HL-60/S4 treated with phorbol 12-myristate 13-acetate at 8.2 ng/mL for 4 days and 3 days (cell line): ENCODE measurements at regions not wholly inside any gene's neighbourhood (a gene's known extent, or its start where the extent isn't known, plus 50 kb on each side); places are given as distances from the start of the nearest gene placed in this dataset.

ENCODE experiments used
- in situ Hi-C: fragments of 300-500 bp; cut with MboI; formaldehyde crosslinking; loops from 2 replicates; pipeline ENCODE4 v1.15.0; 2022; ENCODE audit warnings: low sequenced_read_pairs

DNA sequence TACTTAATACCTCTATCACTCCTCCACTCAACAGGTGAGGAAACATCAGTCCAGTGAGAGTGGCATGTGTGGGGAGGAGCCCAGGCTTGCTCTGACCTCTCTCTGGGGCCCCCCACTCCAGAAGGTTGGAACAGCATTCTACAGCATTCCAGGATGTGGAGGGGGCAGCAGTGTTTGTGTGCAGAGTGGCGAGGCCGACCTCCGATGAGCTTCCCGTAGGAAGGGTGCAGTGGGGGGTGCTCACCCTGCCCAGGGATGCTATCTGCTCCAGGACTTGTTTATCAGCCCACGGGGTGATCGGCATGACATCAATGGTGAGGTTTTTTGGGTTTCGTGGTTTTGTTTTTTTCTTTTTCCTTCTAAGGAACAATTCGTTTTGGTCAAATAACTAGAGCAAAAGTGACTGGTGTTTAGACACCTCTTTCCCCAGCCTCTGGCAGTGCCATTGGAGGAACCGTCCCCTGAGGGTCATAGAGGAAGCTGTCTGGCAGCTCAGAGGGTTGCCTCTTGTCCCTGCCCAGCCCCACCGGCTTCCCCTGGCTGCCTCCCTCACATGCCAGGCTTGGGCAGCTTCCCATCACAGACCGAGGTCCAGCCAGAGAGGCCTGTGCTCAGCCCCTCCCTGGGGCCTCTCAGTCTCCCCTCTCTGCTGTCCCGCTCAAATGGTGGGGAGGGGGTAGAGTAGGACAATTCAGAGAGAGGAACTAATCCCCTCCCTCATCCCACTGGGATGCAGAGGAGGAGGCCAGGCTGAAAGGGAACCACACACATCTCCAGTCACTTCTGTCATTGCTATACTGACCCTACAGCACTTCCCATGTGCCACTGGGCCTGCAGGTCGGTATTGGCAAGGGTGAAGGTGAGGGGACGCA is 96.5 kb downstream of the ZFP36L2 start:
- in situ Hi-C loops, result no loop called here

- in situ Hi-C loops, result no loop called here
These were observed 97.8 kb downstream of the ZFP36L2 start for GRCh38 chr2:43128559-43128955.

DNA sequence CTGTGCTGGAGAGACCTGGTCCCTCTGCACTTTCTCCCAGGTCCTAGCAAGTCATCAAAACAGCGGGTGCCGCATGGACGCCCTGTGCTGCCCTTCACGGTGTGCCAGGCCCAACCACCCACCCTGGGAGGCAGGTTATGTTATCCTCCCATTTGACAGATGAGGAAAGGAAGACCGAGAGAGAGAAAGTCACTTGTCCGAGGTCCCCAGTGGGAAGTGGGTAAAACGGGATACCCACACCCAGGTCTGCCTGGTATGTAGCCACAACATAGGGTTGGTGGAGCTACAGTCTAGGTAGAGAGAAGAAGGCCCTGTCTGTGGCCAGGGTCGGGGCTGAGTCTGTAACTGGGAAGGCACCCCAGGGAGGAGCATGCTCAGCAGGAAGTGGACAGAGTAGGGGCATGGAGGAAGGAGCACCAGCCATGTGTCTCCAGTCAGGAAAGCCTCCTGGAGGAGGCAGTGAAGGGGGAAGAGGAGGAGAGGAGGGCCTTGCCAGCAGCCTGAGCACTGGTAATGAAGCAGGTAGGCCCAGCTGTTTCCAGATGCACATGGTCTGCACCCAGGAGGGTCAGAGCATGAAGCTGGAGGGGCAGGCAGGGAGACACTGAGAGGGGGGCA is 98.4 kb downstream of the ZFP36L2 start:
- in situ Hi-C loops, result no loop called here

- in situ Hi-C loops, result no loop called here
These were observed 99.0 kb downstream of the ZFP36L2 start for GRCh38 chr2:43127208-43127940.

DNA sequence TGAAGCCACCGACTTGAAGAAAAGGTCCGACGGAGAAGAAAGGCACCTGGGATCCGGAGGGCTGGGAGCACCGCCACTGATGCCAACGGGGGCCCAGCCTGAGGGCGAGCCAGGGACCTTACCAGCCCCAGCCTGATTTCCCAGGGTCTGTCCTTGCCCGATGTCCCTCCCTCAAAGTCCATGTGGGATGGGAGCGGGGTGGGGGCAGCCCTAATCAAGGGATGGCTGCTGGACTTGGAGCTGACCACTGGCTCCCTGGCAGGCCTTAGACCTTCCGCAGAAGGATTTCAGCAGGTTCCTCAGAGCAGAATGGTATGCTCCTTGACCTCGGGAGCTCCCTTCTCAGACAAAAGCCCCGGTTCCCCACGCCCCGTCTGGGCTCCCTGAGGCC is 99.6 kb downstream of the ZFP36L2 start:
- in situ Hi-C loops, result no loop called here

DNA sequence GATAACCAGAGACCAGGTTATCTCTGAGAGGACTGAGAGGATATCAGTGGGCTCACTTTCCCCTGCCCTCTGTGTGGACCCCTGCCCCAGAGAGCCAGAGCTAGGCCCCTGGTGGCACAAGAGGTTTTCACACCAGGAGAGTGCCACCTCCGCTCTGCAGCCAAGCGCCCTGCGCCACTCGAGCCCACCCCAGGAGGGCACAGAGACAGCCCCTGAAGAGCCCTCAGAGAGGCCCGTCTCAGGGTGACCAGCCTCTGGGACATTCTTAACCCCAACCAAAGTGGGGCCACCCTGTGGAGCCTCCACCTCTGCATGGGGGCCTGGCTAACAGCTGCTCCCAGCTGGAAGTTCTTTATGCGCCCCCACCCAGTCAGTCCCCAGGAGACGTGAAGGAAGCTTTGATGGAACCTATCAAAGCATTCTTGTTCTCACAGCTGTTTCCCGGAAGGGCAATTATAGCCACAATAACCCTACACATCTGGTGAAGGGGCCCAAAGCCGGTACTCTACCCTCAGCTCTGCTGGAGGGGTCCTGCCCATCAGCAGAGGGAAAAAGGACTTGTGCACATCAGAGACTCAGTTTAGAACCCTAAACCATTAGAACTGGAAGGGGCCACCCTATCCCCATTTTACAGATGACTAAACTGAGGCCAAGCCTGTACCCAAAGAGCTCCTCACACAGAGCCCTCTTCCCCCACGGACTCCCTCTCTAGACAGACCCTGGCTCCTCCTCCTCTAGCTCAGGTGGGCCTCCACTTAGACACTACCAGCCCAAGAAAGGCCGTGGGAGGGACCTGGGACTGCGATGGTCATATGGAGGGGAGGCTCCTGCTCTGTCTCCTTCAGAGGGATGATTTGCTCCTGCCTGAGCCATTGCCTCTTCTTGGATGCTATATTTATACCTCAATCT is 101.1 kb downstream of the ZFP36L2 start:
- in situ Hi-C loops, result no loop called here

DNA sequence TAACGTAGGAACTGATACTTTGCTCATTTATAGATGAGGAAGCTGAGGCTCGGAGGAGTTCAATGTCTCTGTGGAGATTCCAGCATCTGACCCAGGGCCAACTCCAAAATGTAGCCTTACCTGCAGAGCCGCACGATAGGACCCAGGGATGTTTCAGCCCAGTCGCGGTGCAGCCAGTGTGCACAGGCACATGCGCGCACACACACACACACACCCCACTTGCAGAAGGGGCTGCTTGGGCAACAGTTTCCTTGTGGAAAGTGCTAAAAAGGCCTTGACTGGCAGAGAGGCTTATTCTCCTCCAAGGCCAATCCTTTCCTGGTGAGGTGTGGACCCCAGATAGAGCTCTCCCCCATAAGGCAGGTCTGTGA is 101.7 kb downstream of the ZFP36L2 start:
- in situ Hi-C loops, result loop anchor here (25.0 kb wide), 1 partner anchor 363 kb away; no protein-coding TSS in a partner anchor

DNA sequence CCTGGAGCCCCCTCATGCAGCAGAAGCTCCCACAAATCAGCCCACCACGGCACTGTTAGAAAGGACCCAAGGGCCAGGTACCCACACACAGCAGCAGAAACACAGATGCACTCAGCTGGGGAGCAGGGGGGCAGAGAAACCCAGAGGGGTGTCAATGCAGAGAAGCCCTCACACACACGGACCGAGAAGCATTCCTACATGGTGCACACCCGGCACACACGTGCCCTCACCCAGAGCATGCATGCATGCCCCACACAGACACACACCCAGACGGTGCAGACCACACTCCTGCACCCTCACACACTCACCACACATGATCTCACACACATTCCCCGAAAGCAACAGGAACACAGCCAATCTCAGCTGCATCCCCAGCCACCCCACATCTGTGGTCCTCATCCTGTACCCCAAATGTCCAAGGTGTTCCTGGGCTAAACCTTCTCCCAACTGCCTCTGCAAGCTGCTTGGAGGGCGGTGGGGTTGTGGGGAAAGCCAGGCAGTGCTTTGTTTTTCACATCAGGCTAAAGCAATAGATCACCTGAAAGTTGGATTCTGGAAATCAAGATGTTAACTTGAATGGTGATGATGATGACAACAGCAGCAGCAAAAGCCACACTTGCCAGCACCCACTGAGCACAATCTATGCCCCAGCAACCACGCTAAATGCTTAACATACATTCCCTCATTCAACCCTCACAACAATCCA is 102.3 kb downstream of the ZFP36L2 start:
- in situ Hi-C loops, result loop anchor here (25.0 kb wide), 1 partner anchor 363 kb away; no protein-coding TSS in a partner anchor

DNA sequence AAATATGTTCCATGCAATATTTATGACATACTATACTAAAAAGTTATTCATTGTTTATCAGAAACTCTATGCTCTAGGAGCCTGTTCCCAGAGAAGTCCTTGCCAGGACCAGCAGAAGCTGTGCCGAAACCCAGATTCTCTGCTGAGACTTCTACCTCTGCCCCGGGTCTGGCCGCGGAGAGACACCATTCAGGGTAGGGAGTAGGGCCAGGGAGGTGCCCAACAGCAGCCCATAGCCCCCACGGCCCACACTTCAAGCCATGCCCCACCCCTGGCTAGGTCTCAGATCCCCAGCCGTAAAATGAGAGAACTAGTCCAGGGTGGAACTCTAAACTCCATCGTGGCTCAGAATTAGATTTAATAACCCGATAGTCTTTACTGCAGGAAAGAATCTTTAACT is 102.9 kb downstream of the ZFP36L2 start:
- in situ Hi-C loops, result loop anchor here (25.0 kb wide), 1 partner anchor 364 kb away; no protein-coding TSS in a partner anchor

- in situ Hi-C loops, result loop anchor here (25.0 kb wide), 1 partner anchor 364 kb away; no protein-coding TSS in a partner anchor
These were observed 103.4 kb downstream of the ZFP36L2 start for GRCh38 chr2:43123028-43123427.

DNA sequence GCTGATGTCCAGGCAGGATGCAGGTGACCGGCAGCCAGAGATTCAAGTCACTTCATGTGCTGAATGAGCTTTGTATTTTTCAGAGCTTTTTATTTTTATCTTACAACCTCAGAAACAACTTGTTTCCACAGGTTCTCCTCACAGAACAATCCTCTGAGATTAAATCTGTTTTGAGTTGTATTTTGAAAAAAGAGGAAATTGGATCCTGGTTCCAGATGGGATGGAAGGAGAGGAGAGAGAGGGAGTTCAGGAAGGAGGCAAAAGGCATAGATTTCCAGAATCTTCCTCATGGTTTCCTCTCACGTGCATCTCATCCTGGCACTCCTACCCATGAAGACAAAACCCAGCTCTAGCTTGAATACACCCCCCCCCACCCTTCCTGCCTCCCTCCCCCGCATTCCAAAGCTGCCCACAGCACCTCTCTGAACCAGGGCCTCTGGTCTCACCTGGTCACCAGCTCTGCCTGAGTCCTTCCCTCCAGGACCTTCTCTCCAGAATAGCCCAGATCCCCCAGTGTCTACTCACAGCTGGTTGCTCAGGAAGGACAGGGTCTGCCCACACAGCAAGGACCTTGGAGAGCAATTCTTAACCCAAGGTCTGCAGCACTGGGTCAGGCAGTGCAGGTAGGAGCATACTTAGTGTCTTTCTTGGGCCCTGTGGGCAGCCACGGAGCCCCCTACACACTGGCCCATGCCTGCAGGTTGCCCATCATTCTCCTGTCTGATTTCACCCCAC is 104.7 kb downstream of the ZFP36L2 start:
- in situ Hi-C loops, result loop anchor here (25.0 kb wide), 1 partner anchor 366 kb away; no protein-coding TSS in a partner anchor

DNA sequence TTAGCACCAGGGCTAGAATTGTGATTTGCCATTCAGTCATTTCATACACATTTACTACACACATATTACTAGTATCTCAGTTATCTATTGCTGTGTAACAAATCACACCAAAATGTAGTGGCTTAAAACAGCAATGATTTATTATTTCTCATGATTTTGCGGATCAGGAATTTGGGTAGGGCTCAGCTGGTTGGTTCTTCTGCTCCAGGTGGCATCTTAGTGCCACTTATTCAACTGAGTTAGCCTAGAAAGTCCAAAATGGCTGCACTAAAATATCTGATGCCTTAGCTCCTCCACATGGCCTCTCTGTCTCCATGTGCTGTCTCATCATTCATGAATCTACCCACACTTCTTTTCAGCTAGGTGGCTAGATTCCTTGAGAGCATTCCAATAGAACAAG is 107.1 kb downstream of the ZFP36L2 start:
- in situ Hi-C loops, result loop anchor here (25.0 kb wide), 1 partner anchor 368 kb away; no protein-coding TSS in a partner anchor

DNA sequence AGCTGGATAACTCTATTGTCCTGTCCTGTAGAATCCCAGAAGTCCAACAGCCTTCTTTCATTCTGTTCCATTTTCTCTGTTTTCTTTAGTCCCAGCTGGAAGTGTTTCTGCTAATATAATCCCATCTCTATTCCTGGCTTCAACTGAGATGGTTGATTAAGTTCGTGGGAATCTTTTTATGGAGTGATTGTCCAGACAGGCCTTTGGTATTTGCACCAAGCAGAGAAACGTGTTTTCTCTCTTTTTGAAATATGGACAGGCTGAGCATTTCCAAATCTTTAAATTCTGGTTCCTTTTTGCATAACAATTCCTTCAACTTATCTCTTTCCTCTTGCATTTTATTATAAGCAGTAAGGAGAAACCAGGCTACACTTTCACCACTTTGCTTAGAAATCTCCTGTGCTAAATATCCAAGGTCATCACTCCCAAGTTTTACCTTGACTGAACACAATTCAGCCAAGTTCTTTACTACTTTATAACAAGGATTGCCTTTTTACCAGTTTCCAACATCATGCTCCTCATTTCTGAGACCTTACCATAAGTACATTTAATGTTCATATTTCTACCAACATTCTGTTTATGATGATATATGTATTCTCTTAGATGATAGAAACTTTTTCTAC is 108.8 kb downstream of the ZFP36L2 start:
- in situ Hi-C loops, result loop anchor here (25.0 kb wide), 1 partner anchor 370 kb away; no protein-coding TSS in a partner anchor

- in situ Hi-C loops, result loop anchor here (25.0 kb wide), 1 partner anchor 370 kb away; no protein-coding TSS in a partner anchor
These were observed 109.4 kb downstream of the ZFP36L2 start for GRCh38 chr2:43116988-43117387.

DNA sequence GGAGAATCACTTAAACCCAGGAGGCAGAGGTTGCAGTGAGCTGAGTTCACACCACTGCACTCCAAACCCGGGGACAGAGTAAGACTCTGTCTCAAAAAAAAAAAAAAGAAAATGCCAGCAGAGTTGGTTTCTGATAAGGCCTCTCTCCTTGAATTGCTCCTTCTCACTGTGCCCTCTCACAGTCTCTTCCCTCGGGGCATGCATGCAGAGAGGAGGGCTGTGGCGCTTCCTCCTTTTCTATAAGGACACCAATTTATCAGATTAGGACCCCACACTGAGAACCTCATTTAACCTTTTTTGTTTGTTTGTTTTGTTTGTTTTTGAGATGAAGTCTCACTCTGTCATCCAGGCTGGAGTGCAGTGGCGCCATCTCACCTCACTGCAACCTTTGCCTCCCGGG is 110.5 kb downstream of the ZFP36L2 start:
- in situ Hi-C loops, result loop anchor here (25.0 kb wide), 1 partner anchor 371 kb away; no protein-coding TSS in a partner anchor

DNA sequence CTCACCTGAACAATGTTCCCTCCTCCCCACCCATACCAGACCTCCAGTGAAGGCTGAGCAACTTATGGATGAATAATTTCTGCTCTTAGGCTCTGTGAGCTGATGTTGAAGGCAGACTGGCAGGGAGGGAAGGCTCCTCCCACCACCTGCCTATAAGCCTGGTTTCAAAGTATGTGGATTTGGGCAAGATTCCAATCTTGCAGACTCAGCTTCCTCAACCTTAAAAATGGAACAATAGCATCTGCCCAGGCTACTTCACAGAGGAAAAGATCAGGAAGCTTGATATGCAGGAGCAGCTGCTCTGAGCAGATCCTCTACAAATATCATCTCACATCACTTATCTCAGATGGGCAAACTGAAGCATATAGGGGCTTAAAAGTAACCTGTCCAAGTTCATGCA is 112.2 kb downstream of the ZFP36L2 start:
- in situ Hi-C loops, result loop anchor here (25.0 kb wide), 1 partner anchor 373 kb away; no protein-coding TSS in a partner anchor

DNA sequence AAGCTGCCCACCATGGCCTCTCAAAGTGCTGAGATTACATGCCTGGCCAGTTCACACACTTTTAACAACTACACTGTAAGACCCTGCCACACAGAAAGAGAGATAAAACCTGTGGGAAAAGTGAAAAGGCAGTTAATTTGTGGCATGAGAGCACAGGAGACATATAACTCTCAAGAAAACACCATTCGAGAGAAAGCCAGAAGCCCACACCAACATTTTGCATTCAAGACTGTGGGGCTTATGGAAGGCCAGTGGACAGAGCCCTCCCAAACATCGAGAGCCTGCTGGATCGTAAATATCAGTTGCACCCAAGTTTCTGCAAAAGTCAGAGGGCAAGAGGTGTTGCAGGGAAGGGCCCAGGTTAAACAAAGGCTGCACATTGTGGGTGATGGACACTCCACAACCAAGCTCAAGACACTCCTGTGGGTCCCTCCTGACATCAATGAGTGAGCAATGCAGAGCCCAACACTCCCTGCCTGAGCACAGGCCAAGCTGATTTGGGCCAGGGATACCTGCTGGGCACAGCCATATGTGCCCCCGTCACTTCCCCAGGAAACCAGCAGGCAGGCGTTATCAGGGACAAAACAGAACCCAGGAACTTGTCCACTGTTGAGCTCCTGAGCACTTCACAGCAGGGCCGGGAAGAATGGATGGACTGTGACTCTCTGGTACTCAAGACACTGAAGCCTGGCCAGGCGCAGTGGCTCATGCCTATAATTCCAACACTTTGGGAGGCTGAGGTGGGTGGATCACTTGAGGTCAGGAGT is 114.4 kb downstream of the ZFP36L2 start:
- in situ Hi-C loops, result loop anchor here (25.0 kb wide), 1 partner anchor 375 kb away; no protein-coding TSS in a partner anchor
